Left ventricle myocardium inferior (tissue), 1 donor: ENCODE measurements at regions not wholly inside any gene's neighbourhood (a gene's known extent, or its start where the extent isn't known, plus 50 kb on each side); places are given as distances from the start of the nearest gene placed in this dataset.

Experiments
- DNase-seq: peaks from one replicate; pipeline ENCODE4 v3.0.0-alpha.2; 2020
- H3K27ac ChIP-seq: fragments of 200-600 bp; replicated peaks from 2 replicates; pipeline ENCODE4 v1.8.0; 2021
- H3K27me3 ChIP-seq: fragments of 200-600 bp; 2 replicates; pipeline ENCODE4 v1.8.0; 2021; ENCODE audit warnings: low read depth
- H3K36me3 ChIP-seq: fragments of 200-600 bp; 2 replicates; pipeline ENCODE4 v1.8.0; 2021
- H3K4me1 ChIP-seq: fragments of 200-600 bp; 2 replicates; pipeline ENCODE4 v1.8.0; 2021
- H3K4me3 ChIP-seq: fragments of 200-600 bp; 2 replicates; pipeline ENCODE4 v1.8.0; 2021; ENCODE audit warnings: mild to moderate bottlenecking, moderate library complexity
- H3K9me3 ChIP-seq: fragments of 200-600 bp; replicated peaks from 2 replicates; pipeline ENCODE4 v1.8.0; 2021
- intact Hi-C: fragments of 100-400 bp; cut with micrococcal nuclease; formaldehyde crosslinking; loops from one replicate; pipeline ENCODE4 v1.11.0; 2022
- TF ChIP-seq, protein P1 (sequence below): fragments of 200-600 bp; IDR thresholded peaks from 2 replicates; pipeline ENCODE4 v1.8.0; 2021; ENCODE audit warnings: antibody characterized with exemption, mild to moderate bottlenecking, borderline replicate concordance
- donor health status: DM: no; HTN: yes; CAD: no; lungs with severe emphysema.

DNA sequence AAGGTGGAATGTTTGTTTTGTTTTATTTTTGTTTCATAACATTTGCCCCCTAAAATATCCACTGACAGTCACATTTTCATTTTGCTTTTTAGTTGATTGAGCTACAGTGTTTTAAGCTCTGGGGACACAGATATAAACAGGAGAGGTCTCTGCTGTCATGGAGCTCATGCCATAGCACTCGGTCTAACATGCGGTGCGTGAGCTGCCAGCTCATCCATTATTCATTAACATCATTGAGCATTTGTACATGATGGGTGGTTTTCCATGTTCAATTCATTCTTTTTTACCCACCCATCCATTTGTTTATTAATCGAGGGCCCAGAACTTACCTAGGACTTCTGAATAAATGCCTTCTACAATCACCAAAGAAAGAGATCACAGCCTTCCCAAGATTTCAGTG lies 150.1 kb upstream of the SFRP2 start:
- Histone ChIP-seq H3K4me1 (no peaks in the 10 kb centered on the region), H3K36me3 (no peaks in the 10 kb centered on the region), H3K4me3 (no peak overlapping the region), H3K27me3 (peaks cover 4% of the 10 kb centered on the region), H3K9me3 (no peaks in the 10 kb centered on the region), H3K27ac (no peak overlapping the region)
- TF ChIP-seq, protein P1, sequence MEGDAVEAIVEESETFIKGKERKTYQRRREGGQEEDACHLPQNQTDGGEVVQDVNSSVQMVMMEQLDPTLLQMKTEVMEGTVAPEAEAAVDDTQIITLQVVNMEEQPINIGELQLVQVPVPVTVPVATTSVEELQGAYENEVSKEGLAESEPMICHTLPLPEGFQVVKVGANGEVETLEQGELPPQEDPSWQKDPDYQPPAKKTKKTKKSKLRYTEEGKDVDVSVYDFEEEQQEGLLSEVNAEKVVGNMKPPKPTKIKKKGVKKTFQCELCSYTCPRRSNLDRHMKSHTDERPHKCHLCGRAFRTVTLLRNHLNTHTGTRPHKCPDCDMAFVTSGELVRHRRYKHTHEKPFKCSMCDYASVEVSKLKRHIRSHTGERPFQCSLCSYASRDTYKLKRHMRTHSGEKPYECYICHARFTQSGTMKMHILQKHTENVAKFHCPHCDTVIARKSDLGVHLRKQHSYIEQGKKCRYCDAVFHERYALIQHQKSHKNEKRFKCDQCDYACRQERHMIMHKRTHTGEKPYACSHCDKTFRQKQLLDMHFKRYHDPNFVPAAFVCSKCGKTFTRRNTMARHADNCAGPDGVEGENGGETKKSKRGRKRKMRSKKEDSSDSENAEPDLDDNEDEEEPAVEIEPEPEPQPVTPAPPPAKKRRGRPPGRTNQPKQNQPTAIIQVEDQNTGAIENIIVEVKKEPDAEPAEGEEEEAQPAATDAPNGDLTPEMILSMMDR: no peak
- intact Hi-C loops: no loop called here
- DNase-seq: no peak

DNA sequence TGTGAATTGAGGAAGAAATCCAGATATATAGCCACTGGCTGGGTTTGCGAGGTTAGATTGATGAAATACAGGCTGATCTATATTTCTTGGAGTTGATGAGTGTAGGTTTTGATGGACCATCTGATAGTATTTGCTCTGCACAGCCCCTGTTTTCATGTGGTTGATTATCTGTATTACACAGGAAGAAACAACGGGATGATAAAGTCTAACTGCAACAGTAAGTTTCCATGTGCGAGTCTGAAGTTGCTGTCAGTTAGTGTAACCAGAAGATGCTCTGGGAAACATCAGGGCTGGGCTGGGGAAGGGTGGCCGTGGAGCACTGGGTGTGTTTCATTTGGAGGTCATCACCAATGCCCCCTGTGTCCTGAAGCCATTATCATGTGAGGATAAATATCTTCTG lies 148.4 kb upstream of the SFRP2 start:
- no peak overlapping the region for H3K4me3 ChIP-seq
- H3K27me3 ChIP-seq: peaks cover 18% of the 10 kb centered on the region
- H3K9me3 ChIP-seq: no peaks in the 10 kb centered on the region
- H3K27ac ChIP-seq: no peak overlapping the region
- no peaks in the 10 kb centered on the region for H3K36me3 ChIP-seq
- DNase-seq: no peak
- no peaks in the 10 kb centered on the region for H3K4me1 ChIP-seq
- TF ChIP-seq, protein P1: no peak
- intact Hi-C loops: no loop called here

DNA sequence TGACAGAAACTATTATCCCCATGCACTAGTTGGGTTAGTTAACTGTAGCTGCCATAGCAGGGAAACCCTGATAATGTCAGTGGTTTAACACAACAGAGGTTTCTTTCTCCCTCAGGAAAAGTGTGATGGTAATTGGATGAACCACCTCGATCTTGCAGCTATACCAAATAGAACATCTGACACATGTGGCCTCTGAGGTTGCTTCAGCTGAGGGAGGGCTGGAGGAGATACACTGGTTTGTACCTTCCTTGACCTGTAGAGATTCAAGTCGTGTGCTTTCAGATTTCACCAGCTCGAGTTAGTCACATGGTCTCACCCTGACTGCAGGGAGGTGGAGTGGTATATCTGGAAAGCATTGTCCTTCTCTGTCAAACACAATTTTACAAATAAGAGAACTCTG lies 147.2 kb upstream of the SFRP2 start:
- Histone ChIP-seq H3K4me1 (no peaks in the 10 kb centered on the region), H3K27me3 (peaks cover 25% of the 10 kb centered on the region), H3K36me3 (no peaks in the 10 kb centered on the region), H3K4me3 (no peak overlapping the region), H3K27ac (no peak overlapping the region), H3K9me3 (no peaks in the 10 kb centered on the region)
- intact Hi-C loops: no loop called here
- TF ChIP-seq, protein P1: no peak
- no peak for DNase-seq

DNA sequence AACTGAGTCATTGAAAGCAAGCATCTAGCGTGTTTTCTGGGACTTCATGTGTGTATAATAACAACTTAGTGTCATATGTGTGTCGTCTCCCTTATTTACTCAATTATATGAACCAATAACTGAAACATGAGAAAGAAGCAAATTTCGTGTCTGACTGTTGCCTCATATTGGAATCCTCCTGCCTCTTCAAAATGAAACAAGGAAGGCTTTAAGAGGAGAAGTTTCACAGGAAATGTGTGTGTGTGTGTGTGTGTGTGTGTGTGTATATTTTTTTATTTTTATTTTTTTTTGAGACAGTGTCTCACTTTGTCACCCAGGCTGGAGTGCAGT lies 145.8 kb upstream of the SFRP2 start:
- intact Hi-C loops: no loop called here
- Histone ChIP-seq H3K4me3 (no peak overlapping the region), H3K27ac (no peak overlapping the region), H3K4me1 (no peaks in the 10 kb centered on the region), H3K36me3 (no peaks in the 10 kb centered on the region), H3K27me3 (peaks cover 30% of the 10 kb centered on the region), H3K9me3 (no peaks in the 10 kb centered on the region)
- no peak for DNase-seq
- TF ChIP-seq, protein P1: no peak

DNA sequence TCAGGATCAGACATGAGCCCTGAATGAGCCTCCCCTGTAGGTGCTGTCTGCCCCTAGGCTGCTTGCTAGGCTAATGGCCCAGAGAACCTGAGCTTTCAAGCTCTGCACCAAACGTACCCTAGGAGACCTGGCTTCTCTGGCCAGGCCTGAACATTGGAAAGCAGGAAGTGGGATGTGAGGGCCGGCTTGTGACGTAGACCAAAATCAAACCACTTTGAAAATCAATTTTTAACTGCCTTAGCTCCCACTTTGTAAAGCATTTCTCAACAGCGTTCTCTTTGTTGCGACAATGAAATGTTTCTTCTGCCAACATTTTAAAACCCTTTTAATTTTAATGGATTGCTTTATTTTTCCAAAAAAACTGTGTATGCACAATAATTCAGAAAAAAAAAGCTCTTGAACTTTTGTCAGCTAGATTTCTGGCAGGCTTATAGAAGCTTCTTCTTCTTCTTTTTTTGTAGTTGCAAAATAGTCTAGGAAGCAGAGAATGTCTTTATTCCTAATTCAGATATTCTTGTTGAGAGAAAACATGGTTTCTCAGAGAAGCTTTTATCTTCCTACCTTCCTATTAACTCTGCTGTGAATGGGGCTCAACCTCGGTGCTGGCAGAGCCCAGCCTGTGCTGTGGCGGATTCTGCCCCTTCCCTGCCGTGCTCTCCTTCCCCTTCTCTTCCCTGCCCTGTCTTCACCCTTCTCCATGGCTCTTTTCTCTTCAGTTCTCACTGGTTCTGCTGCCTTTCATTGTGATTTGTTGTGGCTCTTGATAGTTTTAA lies 145.2 kb upstream of the SFRP2 start:
- H3K27ac ChIP-seq: no peak overlapping the region
- TF ChIP-seq, protein P1: no peak
- peaks cover 30% of the 10 kb centered on the region for H3K27me3 ChIP-seq
- intact Hi-C loops: no loop called here
- no peaks in the 10 kb centered on the region for H3K36me3 ChIP-seq
- no peaks in the 10 kb centered on the region for H3K4me1 ChIP-seq
- H3K9me3 ChIP-seq: no peaks in the 10 kb centered on the region
- DNase-seq: no peak
- no peak overlapping the region for H3K4me3 ChIP-seq
